Left lobe of liver (tissue), 2 donors: ENCODE measurements at regions not wholly inside any gene's neighbourhood (a gene's known extent, or its start where the extent isn't known, plus 50 kb on each side); places are given as distances from the start of the nearest gene placed in this dataset.
"Not testable (repeated sequence)": the region's sequence is repeated elsewhere in the genome, so short reads cannot be mapped to it uniquely, and the experiment has no call there.

Experiments used
- ATAC-seq: fragments of 200-7000 bp; cut with Tn5 transposase; one replicate; pipeline ENCODE4 v1.9.1; 2020; ENCODE audit warnings: mild to moderate bottlenecking, moderate library complexity
- DNase-seq: peaks from one replicate; pipeline ENCODE4 v3.0.0-alpha.2; 2020; ENCODE audit warnings: low spot score
- donor health status: DM: no; HTN: no; CAD: no; lungs with moderate emphysema.
- donor health status: DM: no; HTN: yes; CAD: no.

DNA sequence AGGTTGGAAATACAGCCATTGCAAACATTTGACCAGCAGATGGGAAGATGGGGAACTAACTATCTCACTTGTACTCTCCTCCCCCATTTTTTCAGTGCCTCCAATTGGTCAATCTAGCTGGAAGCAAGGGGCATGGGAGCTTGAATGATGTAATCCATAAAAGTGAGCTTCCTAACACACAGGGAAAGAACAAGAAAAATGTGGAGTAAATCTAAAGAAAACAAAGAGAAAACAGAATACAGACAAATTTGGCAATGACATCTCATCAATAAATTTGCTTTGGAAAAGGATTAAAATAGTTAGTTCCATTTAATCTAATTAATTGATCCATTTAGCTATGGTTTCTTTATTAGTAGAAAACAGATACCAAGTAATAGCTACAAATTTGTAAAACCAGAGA lies 592.6 kb upstream of the SOX9 start:
- no peak for DNase-seq
- no peak for ATAC-seq

DNA sequence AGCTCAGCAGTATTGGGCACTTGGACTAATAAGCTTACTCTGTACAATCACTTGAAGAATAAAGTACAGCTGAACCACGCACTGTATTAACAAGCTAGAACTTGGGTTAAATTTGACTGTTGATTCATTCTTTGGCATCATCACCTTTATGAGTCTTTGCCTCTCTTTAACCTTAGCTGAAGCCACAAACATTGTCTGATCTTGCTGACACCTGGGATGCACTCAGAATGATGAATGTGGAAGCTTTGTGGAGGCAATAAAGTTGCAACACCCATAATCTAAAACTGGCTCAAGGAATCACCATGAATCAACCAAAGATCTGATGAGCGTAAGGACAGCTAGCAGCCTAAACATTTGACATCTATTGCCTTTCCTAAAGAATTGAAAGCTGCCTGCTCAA lies 590.6 kb upstream of the SOX9 start:
- ATAC-seq, result no peak

DNA sequence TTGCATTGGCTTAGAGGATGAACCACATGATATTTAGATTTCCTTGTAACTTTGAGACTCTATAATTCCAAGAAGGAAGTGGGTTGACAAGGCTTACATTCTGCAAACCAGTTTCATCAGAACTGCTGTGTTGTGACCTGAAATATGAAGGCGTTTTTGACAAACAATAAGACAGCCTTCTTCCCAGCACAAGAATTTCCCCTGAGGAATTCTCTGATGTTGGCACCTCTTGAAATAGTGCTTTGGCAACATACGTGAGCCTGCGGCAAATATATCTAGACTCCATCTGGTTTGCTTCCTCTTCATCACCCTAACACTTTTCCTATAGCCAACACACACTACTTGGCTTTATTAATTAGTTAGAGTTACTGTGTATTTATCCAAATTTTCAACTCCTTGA lies 585.5 kb upstream of the SOX9 start:
- no peak for DNase-seq
- ATAC-seq, result no peak

More for the DNA sequence above, 590.6 kb upstream of the SOX9 start:
- no peak for DNase-seq

DNA sequence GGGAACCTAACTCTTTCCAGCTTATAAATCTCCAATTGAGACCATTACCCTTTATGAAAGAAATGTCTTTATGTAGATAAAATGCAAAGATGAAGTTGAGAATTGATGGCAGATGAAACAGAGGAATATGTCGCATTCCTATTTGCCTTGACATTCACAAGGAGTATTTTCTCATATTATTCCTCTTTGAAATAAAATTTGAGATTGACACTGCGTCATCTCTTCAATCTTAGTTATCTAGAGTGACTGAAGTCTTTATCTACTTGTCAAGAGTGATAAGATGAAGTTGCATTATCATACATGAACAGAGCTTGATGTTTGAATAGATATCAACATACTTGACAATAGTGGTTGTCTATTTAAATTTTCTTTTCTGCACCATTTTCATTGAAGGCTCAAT lies 574.4 kb upstream of the SOX9 start:
- no peak for ATAC-seq
- DNase-seq, result no peak

DNA sequence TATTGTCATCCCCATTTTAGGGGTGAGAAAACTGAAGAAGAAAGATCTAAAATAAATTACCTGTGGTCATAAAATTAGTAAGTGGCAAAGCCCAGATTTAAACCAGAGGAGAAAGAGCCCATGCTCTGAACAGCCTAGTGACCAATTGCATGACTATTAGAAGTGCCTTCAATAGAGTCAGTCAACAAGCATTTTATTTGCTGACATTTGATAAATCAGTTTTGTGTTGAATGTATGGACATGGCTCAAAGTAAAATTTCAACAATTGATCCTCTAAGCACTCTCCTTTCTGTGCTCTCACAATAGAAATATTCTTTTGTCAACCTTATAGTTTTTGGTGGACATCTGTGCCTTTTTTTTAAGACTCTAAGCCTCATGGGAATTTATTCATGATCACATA lies 572.9 kb upstream of the SOX9 start:
- ATAC-seq (no peak), DNase-seq (no peak)

DNA sequence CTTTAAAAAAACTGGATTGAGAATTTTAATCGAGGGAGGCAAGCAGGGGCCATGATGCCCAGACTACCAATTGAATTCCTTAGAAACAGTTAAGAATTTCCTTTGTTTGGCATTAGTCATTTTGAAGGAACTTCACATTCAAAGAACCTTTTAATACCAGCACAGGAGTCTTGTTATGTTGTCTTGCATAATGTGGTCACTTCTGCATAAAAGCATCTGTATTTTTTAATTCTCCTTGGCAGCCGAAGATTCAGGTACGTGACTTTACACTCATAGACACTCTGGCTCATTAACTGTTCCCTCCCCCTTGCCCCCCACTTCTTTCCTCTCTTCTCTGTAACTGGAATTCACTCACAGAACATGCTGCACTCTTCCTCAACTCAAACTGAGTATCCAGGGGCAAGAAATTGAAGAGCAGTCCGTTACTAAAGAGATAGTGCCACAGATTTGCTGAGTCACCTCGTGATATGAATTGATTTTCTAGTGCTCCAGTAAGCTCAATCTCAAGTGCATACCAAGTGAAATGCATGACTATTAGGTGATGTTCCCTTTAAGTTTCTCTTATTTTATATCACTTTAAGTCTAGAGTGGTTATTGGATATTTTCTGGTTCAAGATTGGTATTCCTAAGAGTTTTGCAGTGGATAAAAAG lies 572.2 kb upstream of the SOX9 start:
- ATAC-seq (no peak), DNase-seq (no peak)

DNA sequence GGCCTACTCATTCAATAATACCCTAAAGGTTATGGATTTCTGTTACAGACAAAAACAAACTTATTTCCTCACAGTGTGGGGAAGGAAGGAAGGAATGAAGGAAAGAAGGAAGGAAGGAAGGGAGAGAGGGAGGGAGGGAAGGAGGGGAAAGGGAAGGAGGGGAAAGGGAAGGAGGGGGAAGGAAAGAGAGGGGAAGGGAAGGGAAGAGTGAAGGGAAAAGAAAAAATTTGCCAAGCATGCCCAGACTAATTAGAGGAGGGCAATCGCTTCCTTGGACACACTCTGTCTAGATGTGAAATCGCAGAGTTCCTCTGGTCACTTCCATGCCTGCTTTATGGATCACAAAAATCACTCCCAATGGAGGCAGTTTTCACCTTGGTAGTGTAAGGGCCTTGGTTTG lies 570.1 kb upstream of the SOX9 start:
- ATAC-seq, result no peak
- no peak for DNase-seq

DNA sequence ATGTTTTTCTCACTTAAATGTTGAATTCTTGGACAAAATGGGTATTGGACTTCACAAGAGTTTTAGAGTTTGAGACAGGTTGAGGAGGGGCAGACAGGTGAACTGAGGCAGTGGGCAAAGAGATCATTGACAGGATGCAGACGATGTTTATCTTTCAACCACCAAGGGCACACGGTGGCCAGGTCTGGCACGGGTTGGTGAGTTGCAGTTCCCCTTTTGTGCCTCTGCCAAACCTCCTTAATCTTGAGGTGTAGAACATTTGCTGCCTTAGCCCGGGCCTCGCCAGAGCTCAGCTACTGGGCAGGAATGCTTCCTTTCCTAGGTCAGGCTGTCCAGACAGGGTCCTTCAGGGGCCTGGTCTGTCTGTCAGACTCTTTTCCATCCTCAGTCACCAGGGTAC lies 567.4 kb upstream of the SOX9 start:
- no peak for DNase-seq
- ATAC-seq, result no peak

DNA sequence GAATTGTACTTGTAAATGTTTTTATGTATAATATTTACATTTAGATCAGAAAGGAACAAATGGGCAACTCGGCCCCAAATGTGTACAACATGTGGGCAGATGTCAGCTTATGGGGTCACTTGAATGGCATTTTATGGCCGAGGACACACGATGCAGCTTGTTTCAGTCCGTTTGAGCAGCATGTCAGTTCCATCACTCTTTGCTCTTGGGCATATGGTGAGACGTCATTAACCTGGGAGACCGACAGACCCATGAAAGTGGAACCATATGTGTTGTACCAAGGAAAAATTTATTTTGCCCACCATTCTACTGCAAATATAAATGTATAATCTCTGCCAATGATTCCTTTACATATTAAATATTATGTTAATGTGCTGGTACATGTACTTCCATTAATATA lies 561.9 kb upstream of the SOX9 start:
- no peak for ATAC-seq
- DNase-seq, result no peak

DNA sequence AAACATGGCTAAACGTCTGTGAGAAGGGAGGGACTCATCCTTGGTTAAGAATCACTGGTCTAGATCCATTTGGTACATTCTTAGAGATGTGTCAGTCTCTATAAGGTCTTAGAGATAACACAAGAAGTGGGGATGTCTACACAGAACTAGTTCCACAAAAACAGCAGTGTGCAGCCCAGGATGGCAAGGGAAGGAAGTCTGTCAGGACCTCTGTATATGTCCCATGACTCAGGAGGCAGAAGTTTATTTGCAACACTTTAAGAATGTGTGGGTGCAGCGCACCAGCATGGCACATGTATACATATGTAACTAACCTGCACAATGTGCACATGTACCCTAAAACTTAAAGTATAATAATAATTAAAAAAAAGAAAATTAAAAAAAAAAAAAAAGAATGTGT lies 548.5 kb upstream of the SOX9 start:
- ATAC-seq (no peak), DNase-seq (no peak)

DNA sequence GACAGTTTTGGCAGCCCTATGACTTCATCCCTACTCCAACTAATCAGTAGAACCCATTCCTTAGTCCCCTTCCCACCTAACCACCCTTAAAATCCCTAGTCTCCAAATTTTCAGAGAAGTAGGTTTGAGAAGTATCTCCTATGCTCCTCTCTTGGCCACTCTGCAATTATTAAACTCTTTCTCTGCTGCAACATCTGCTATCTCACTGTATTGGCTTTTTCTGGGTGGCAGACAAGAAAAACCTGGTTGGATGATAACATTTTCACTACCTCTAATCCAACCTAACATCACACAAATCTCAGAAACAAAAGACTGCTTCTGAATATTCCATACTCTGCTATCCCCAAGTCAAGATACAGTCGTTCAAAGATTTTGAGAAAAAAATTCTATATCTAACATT lies 542.4 kb upstream of the SOX9 start:
- DNase-seq, result no peak
- ATAC-seq, result no peak

DNA sequence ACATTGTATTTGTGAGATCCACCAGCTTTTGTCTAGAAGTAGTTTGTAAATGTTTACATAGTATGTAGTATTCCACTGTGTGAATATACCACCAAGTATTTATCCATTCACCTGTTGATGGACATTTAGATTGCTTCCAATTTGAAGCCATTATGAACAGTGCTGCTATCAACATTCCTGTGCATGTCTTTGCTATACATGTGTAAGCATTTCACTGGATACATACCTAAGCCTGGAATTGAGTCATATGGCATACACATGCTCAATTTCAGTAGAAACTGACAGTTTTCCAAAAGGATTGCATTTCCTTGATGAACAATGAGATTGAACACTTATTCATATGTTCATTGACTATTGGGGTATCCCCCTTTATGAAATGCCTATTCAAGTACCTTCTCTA lies 540.6 kb upstream of the SOX9 start:
- ATAC-seq (no peak), DNase-seq (no peak)

DNA sequence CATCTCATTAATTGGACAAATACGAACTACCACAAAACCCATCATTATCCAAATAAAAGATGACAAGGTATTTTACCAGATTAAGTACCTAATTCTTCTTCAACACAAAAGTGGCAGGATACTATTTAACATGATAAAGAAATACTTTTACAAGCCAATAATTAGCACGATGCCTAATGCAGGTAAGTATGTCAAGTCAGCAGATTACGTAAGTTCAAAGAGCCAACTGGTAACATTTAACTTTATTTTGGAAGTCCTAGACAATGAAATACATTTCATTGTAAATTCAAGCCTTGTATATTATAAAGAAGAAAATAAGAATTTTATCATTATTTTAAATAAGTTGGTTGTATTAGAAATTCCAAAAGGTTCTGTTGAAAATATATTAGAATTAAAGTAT lies 535.3 kb upstream of the SOX9 start:
- DNase-seq, result no peak
- no peak for ATAC-seq

DNA sequence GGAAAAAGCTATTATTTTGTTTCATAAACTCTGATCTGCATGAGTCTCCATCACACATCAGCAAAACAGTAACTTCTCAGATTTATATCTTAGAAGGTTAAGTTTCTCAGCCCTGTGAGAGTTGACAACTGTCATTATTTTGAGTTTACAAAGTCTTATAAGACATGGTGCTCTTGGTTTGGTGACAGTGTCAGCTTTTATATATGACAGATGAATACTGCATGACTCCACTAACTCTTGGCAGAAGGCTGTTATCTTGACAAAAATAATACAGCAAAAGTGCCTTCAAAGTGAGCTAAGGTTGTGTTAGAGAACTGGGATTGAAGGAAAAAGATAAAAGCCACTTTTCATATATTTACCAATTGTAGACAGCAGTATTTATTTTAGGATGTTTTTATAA lies 528.4 kb upstream of the SOX9 start:
- ATAC-seq (no peak), DNase-seq (no peak)

DNA sequence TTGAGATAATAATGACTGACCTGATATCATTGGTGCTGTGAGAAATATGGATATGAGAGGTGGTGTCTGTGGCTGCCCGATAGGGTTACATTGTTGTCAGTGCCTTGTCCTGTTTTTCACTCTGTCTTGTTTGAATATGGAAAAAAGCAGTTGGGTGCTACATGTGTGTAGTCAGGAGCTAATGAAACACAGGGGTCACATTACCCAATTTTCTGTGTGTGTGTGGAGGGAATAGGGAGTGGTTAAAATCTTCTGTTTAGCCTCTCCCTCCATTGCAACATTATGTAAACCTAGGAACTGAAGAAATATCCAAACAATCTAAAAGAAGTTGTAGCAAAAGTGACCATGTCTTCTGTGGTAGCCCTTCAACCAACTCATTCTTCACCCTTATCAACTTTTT lies 527.7 kb upstream of the SOX9 start:
- no peak for ATAC-seq
- no peak for DNase-seq

DNA sequence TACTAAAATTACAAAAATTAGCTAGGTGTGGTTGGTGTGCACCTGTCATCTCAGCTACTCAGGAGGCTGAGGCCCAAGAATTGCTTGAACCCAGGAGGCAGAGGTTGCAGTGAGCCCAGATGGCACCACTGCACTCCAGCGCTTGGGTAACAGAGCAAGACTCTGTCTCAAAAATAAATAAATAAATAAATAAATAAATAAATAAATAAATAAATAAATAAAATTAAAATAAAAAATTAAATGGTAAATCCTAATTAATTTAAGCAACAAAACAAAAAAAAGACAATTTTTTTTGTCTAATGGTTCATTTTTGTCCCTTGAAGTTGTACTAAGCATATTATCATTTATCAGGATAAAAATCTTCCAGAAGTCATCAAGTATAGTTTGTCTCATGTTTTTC lies 521.2 kb upstream of the SOX9 start:
- ATAC-seq, result not testable (repeated sequence)

DNA sequence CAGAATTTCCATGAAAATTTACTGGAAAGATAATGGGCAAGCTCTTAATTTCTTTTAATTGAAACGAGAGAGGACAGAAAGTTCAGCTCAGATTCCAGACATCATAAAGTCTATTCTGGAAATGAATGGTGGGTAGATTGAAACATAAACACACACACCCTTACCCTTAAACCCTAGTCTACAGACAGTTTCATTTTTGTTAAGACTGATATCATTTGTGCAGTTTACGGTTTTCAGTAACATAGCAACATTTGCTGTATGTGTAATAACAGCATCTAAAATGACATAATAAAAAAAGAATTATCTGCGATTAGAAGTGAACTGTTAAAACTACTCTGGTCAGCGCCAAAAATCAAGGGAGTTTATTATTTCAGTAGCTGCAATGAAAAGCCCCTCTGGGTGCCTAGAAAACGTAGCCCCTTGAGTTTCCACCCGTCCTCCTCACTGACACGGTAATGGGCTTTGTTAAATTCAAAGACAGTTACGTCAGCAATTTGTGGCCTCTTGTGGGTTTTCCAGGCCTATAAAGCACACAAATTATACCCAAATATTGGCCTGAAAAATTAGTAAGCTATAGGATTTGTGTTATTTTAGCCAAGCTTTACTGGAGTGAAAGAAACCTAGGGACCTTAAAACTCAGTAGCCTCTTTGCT lies 520.6 kb upstream of the SOX9 start:
- no peak for ATAC-seq

More for the DNA sequence above, 521.2 kb upstream of the SOX9 start:
- DNase-seq, result not testable (repeated sequence)

DNA sequence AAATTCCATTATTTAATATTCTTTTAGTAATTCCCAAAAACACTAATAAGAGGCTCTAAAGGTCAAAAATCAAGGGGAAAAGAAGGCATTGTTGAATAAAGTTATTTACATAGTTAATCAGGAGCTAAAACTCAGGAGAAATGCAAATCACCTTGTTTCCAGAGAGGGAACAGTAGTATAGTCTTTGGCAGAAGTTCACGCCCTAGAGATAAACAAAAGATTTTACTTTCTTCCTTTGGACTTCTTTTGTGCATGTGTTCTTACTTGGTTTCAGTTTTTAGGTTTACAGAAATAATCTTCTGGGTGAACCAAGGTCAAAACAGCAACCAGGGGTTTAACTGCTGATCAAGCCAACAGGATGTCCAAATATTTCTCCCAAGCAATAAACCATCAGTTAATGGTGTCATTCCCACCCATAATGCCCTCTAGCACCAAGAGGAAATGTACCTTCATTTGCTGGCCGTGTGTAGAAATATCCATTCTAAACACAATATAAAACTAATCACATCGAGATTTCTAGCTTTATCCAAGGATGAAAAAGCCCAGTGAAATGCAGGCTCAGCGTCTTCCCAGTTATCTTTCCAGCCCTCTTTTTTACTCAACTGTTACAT lies 518.8 kb upstream of the SOX9 start:
- DNase-seq (no peak), ATAC-seq (no peak)

More for the DNA sequence above, 520.6 kb upstream of the SOX9 start:
- DNase-seq, result no peak

DNA sequence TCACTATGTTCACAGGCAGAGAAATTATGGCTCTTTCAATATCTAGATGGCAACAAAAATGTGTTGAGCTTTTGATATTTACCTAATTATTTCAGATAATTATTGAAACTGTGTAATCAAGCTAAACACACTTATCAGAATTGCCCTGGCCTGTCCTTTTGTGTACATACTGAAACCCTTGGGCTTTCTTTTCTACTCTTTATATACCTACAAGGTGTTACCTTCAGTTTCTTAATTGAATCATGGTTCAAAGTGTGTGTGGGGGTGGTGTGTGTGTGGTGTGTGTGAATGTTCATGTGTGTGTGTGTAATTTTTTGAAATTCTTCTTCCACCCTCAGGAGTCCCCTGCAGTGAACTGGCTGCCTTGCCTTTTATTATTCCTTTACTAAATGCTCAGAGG lies 506.8 kb upstream of the SOX9 start:
- DNase-seq, result no peak
- no peak for ATAC-seq

DNA sequence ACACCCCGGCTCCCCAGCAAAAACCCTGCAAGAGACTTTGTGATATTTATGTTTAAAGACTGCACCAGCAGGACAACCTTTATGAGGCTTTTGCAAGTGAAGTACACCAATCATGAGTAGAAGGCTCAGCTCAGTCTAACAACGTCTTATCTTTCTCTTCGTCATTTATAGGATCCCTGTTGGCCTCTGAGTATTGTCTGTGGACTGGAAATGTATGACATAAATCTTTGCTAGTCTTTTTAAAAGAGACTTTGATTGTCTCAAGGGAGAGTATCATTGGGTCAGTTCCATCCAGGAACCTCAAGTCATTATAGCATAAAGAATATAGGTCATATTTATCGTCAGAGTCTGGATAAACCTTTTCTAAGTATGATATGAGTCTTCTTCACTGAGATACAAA lies 505.0 kb upstream of the SOX9 start:
- ATAC-seq (no peak), DNase-seq (no peak)

DNA sequence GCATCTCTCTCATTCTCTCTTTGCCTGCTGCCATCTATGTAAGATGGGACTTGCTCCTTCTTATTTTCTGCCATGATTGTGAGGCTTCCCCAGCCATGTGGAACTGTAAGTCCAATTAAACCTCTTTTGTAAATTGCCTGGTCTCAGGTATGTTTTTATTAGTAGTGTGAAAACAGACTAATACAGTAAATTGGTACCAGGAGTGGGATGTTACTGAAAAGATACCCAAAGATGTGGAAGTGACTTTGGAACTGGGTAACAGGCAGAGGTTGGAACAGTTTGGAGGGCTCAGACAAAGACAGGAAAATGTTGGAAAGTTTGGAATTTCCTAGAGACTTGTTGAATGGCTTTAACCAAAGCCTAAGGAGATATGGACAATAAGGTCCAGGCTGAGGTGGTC lies 503.1 kb upstream of the SOX9 start:
- not testable (repeated sequence) for ATAC-seq, DNase-seq

DNA sequence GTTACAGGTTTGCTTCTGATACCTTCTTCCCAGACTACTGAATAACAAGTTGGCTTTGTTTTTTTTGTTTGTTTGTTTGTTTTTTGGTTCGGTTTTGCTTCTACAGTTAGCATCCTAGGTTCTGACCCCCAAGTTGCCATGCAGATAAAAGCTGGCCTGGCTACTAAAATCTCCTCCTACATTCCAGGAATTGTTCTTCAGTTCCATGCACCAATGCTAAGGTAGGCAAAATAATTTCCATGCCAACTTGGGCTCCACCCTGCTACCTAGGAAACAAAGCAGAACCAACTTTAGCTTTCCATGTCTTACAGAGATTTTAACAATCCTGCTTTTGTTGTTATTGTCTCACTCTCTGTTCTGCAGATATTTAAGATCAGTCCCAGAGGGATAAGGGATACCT lies 495.5 kb upstream of the SOX9 start:
- no peak for ATAC-seq
- DNase-seq, result no peak

DNA sequence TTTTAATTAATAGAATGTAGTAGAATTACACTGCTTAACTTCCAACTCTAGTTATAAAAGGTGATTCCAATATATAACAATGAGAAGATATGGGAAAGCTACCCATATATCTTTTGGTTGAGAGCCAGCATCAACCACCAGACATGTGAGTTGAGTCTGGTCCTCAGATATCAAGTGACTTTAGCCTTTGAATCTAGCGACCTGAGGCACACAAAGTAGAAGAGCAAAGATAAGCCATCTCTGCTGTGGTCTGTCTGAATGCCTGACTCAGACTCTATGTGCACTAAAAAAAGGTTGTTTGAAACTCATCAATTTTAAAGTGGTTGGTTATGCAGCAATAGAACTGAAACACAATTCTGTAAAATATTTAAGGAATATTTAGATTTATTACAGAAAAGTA lies 492.5 kb upstream of the SOX9 start:
- no peak for ATAC-seq
- DNase-seq, result no peak
